ENCODE measurements at regions not wholly inside any gene's neighbourhood (a gene's known extent, or its start where the extent isn't known, plus 50 kb on each side); places are given as distances from the start of the nearest gene placed in this dataset.
"Not testable (repeated sequence)": the region's sequence is repeated elsewhere in the genome, so short reads cannot be mapped to it uniquely, and the experiment has no call there.

- no peak for DNase-seq (ENCODE audit: low spot score in 2 of 2)
- 57 to 58% methylated on average over 3 of the region's 3 CpGs for WGBS, 2 donors
- H3K4me3 ChIP-seq (ENCODE audit: low read depth, poor library complexity, severe bottlenecking): no peak overlapping the region
- intact Hi-C loops (cut with DNase I; ENCODE audit: low total_unique reads): no loop called here
- no peak for TF ChIP-seq CTCF (IDR thresholded peaks at IDR 0.05)
These were observed 162.2 kb downstream of the VGLL3 start for GRCh38 chr3:86828751-86829150.

GRCh38 chr3:86827582-86827981, 163.4 kb downstream of the VGLL3 start:
- intact Hi-C loops (cut with DNase I; ENCODE audit: low total_unique reads); H3K4me3 ChIP-seq (ENCODE audit: low read depth, poor library complexity, severe bottlenecking); DNase-seq (ENCODE audit: low spot score in 2 of 2): not testable (repeated sequence)
- WGBS, 2 donors: 91 to 95% methylated on average over 10 of the region's 10 CpGs

- intact Hi-C loops (cut with DNase I; ENCODE audit: low total_unique reads): no loop called here
These were observed 164.7 kb downstream of the VGLL3 start for GRCh38 chr3:86826292-86826691.

GRCh38 chr3:86815880-86816279, 175.1 kb downstream of the VGLL3 start:
- intact Hi-C loops (cut with DNase I; ENCODE audit: low total_unique reads): no loop called here
- no peak overlapping the region for H3K4me3 ChIP-seq (ENCODE audit: low read depth, poor library complexity, severe bottlenecking)
- no peak for DNase-seq (ENCODE audit: low spot score in 2 of 2)
- TF ChIP-seq CTCF (IDR thresholded peaks at IDR 0.05) (no peak), POLR2A (IDR thresholded peaks at IDR 0.05) (no peak)

More at GRCh38 chr3:86826292-86826691, 164.7 kb downstream of the VGLL3 start:
- H3K4me3 ChIP-seq (ENCODE audit: low read depth, poor library complexity, severe bottlenecking): no peak overlapping the region
- 90 to 94% methylated on average over 4 of the region's 4 CpGs for WGBS, 2 donors
- TF ChIP-seq POLR2A (IDR thresholded peaks at IDR 0.05) (no peak), CTCF (IDR thresholded peaks at IDR 0.05) (no peak)
- no peak for DNase-seq (ENCODE audit: low spot score in 2 of 2)

GRCh38 chr3:86814918-86815655, 175.9 kb downstream of the VGLL3 start:
- TF ChIP-seq POLR2A (IDR thresholded peaks at IDR 0.05) (no peak), CTCF (IDR thresholded peaks at IDR 0.05) (no peak)
- no peak for DNase-seq (ENCODE audit: low spot score in 2 of 2)
- intact Hi-C loops (cut with DNase I; ENCODE audit: low total_unique reads): no loop called here
- WGBS, 2 donors: 70 to 74% methylated on average over 4 of the region's 4 CpGs
- no peak overlapping the region for H3K4me3 ChIP-seq (ENCODE audit: low read depth, poor library complexity, severe bottlenecking)

GRCh38 chr3:86814321-86814720, 176.6 kb downstream of the VGLL3 start:
- intact Hi-C loops (cut with DNase I; ENCODE audit: low total_unique reads): no loop called here
- no peak for DNase-seq (ENCODE audit: low spot score in 2 of 2)
- no peak overlapping the region for H3K4me3 ChIP-seq (ENCODE audit: low read depth, poor library complexity, severe bottlenecking)
- 89 to 90% methylated on average over 4 of the region's 4 CpGs for WGBS, 2 donors
- TF ChIP-seq CTCF (IDR thresholded peaks at IDR 0.05) (no peak), POLR2A (IDR thresholded peaks at IDR 0.05) (no peak)

Data from lower leg skin (tissue), 4 donors.